Hepatocyte (in vitro differentiated cells): ENCODE measurements at regions not wholly inside any gene's neighbourhood (a gene's known extent, or its start where the extent isn't known, plus 50 kb on each side); places are given as distances from the start of the nearest gene placed in this dataset.

Experiments
- DNase-seq: peaks from one replicate; pipeline ENCODE4 v3.0.0-alpha.2; 2016; ENCODE audit warnings: low spot score
- H2AFZ ChIP-seq: fragments of 200-600 bp; sonication (generic); 2 replicates; pipeline ENCODE4 v1.6.0; 2016; ENCODE audit warnings: antibody characterized with exemption, mild to moderate bottlenecking
- H3K27ac ChIP-seq: fragments of 200-600 bp; sonication (generic); 2 replicates; pipeline ENCODE4 v1.5.1; 2016; ENCODE audit warnings: mild to moderate bottlenecking
- H3K27me3 ChIP-seq: fragments of 200-600 bp; sonication (generic); 2 replicates; pipeline ENCODE4 v1.6.1; 2016
- H3K36me3 ChIP-seq: fragments of 200-600 bp; sonication (generic); replicated peaks from 2 replicates; pipeline ENCODE4 v1.5.1; 2016; ENCODE audit warnings: low read depth; ENCODE audit not compliant: insufficient read depth
- H3K4me1 ChIP-seq: fragments of 200-600 bp; sonication (generic); 2 replicates; pipeline ENCODE4 v1.5.1; 2016; ENCODE audit warnings: mild to moderate bottlenecking, moderate library complexity; ENCODE audit not compliant: insufficient read depth
- H3K4me2 ChIP-seq: fragments of 200-600 bp; sonication (generic); 2 replicates; pipeline ENCODE4 v1.6.0; 2016
- H3K4me3 ChIP-seq: fragments of 200-600 bp; sonication (generic); 2 replicates; pipeline ENCODE4 v1.5.1; 2016; ENCODE audit warnings: mild to moderate bottlenecking
- H3K79me2 ChIP-seq: fragments of 200-600 bp; sonication (generic); 2 replicates; pipeline ENCODE4 v1.6.0; 2017; ENCODE audit warnings: mild to moderate bottlenecking
- H3K9me2 ChIP-seq: fragments of 200-600 bp; sonication (generic); replicated peaks from 2 replicates; pipeline ENCODE4 v1.6.0; 2017; ENCODE audit warnings: mild to moderate bottlenecking; ENCODE audit not compliant: insufficient read depth
- H3K9me3 ChIP-seq: fragments of 200-600 bp; sonication (generic); 2 replicates; pipeline ENCODE4 v1.5.1; 2016; ENCODE audit warnings: low read depth, mild to moderate bottlenecking
- H4K20me1 ChIP-seq: fragments of 200-600 bp; sonication (generic); 2 replicates; pipeline ENCODE4 v1.6.0; 2016; ENCODE audit warnings: mild to moderate bottlenecking; ENCODE audit not compliant: insufficient read depth, poor library complexity, severe bottlenecking
- EZH2 ChIP-seq: fragments of 200-600 bp; sonication (generic); IDR thresholded peaks from 2 replicates; pipeline ENCODE4 v1.6.1; 2016; ENCODE audit warnings: antibody characterized with exemption, mild to moderate bottlenecking, borderline replicate concordance
- EZH2phosphoT487 ChIP-seq: fragments of 200-600 bp; sonication (generic); IDR thresholded peaks from one replicate; pipeline ENCODE4 v1.6.1; 2018; ENCODE audit warnings: antibody characterized with exemption, mild to moderate bottlenecking, low read depth, moderate library complexity; ENCODE audit not compliant: unreplicated experiment, severe bottlenecking
- WGBS: methylation state at CpG from one replicate; pipeline ENCODE4 v1.1.6; 2016; ENCODE audit warnings: low lambda C conversion rate; ENCODE audit errors: missing lambda C conversion rate; 5-methylcytosine and 5-hydroxymethylcytosine counted together
- TF ChIP-seq, protein P1 (sequence below): fragments of 200-600 bp; sonication (generic); IDR thresholded peaks from 2 replicates; pipeline ENCODE4 v1.5.1; 2016; ENCODE audit warnings: antibody characterized with exemption, mild to moderate bottlenecking; ENCODE audit not compliant: poor library complexity

DNA sequence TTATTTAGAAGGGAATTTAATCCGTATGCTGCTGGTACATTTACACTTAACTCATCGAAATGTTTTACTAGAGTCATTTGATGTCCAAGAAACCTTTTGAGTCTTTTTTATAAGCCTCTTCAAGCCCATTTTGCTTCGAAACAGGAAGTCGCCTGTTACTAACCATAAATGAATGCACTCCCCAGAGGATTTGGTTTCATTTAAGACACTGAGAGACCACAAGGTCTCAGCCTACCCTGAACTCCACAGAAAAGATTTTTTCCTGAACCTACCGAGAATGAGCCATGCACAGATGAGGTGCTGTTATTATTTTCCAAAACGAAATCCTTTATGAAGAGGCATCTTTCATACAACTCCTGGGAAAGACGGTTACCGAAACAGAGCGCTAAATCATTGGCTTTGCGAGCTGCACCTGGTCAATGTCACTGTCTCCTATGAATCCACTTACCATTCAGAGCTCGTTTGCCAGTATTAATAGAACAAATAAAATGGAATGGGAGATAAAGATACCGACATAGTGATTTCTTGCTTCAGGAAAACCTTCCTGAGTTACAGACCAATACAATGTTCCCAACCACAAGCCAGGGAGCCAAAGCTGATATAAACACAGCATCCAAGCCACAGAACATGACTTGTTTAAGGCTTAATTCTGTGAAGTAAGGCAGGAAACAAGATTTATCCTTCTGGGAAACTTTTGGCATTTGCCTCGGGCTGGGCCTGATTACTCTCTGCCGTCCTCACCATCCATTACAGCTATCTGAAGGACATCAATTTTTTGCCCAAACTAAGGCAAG is 382.1 kb downstream of the OSR1 start:
- H3K4me1 ChIP-seq = peaks cover 22% of the 10 kb centered on the region
- no peaks in the 10 kb centered on the region for H3K36me3 ChIP-seq
- 47% methylated on average over 14 of the region's 14 CpGs for WGBS
- no peaks in the 10 kb centered on the region for H3K9me3 ChIP-seq
- no peaks in the 10 kb centered on the region for H4K20me1 ChIP-seq
- no peaks in the 10 kb centered on the region for H3K9me2 ChIP-seq
- H3K4me3 ChIP-seq = no peak overlapping the region
- DNase-seq = peak; percentile 41
- TF ChIP-seq EZH2phosphoT487 (no peak), EZH2 (no peak)
- TF ChIP-seq, protein P1, sequence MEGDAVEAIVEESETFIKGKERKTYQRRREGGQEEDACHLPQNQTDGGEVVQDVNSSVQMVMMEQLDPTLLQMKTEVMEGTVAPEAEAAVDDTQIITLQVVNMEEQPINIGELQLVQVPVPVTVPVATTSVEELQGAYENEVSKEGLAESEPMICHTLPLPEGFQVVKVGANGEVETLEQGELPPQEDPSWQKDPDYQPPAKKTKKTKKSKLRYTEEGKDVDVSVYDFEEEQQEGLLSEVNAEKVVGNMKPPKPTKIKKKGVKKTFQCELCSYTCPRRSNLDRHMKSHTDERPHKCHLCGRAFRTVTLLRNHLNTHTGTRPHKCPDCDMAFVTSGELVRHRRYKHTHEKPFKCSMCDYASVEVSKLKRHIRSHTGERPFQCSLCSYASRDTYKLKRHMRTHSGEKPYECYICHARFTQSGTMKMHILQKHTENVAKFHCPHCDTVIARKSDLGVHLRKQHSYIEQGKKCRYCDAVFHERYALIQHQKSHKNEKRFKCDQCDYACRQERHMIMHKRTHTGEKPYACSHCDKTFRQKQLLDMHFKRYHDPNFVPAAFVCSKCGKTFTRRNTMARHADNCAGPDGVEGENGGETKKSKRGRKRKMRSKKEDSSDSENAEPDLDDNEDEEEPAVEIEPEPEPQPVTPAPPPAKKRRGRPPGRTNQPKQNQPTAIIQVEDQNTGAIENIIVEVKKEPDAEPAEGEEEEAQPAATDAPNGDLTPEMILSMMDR = no peak
- H3K79me2 ChIP-seq = no peaks in the 10 kb centered on the region
- H3K27me3 ChIP-seq = no peaks in the 10 kb centered on the region
- peak overlapping the region; percentile 65 for H3K4me2 ChIP-seq
- H3K27ac ChIP-seq = peak overlapping the region; percentile 92
- no peak overlapping the region for H2AFZ ChIP-seq

DNA sequence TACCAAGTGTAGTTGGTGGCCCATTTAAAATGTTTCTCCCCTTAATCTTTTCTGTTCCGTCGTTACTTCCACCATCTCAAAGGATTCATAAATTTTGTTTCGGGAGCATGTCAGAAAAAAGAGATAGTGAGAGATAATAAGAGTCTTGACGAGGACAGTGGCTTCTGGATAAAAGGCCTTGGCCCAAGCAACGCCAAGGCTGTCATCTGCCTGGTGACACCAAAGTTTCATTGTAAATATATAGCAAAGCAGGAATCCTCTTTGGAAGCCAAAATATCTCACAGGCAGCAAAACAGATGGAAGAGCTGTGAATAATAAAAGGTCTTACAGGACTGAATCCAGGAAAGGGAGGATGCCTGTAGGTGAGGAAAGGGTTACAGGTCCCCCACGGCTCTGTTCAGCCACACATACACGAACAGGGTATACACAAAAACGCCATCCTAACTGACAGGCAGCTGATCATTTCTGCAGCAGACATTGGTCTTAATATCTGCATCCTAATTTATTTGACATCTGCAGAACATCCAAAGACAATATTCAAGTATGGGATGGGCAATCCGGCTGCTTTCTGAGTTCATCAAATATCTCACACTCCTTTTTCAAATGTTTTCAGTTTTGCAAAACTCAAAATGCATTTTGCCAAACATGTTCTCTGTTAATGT is 382.8 kb downstream of the OSR1 start:
- H3K4me2 ChIP-seq = peak overlapping the region; percentile 65

DNA sequence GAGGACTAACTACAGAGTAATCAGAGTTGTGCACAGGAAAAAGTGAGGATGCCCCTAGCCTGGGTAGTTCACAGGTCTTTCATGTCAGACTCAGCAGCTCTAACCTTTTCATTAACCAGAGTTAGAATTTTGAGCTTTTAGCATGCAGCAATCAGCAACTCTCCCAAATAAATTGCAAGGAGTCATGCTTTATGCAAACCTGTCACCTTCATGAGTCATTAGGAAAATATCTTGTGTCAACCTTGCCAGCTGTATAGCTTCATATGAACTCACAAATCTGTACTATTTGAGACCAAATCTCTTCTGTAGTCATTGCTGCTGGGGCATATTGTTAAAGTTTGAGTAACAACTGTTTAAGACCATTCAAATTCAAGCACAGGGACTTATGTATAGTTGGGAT is 382.3 kb upstream of the NT5C1B start:
- TF ChIP-seq EZH2 (no peak), EZH2phosphoT487 (no peak)
- TF ChIP-seq, protein P1 = no peak
- peaks cover 21% of the 10 kb centered on the region for H3K4me1 ChIP-seq
- no peaks in the 10 kb centered on the region for H3K36me3 ChIP-seq
- H3K79me2 ChIP-seq = no peaks in the 10 kb centered on the region
- H3K9me2 ChIP-seq = no peaks in the 10 kb centered on the region
- no peak overlapping the region for H3K4me2 ChIP-seq
- peak overlapping the region; percentile 5 for H3K27ac ChIP-seq
- no peaks in the 10 kb centered on the region for H3K27me3 ChIP-seq
- no peak for DNase-seq
- no peak overlapping the region for H3K4me3 ChIP-seq
- H4K20me1 ChIP-seq = no peaks in the 10 kb centered on the region
- H2AFZ ChIP-seq = no peak overlapping the region
- no peaks in the 10 kb centered on the region for H3K9me3 ChIP-seq

More for the DNA sequence above, 382.8 kb downstream of the OSR1 start:
- H3K4me1 ChIP-seq = peaks cover 29% of the 10 kb centered on the region
- H3K9me3 ChIP-seq = no peaks in the 10 kb centered on the region
- 42% methylated on average over 9 of the region's 9 CpGs for WGBS
- H3K27ac ChIP-seq = peak overlapping the region; percentile 92
- DNase-seq = peak; percentile 12
- H3K9me2 ChIP-seq = no peaks in the 10 kb centered on the region
- H4K20me1 ChIP-seq = no peaks in the 10 kb centered on the region
- H2AFZ ChIP-seq = no peak overlapping the region
- H3K4me3 ChIP-seq = no peak overlapping the region
- no peaks in the 10 kb centered on the region for H3K36me3 ChIP-seq
- no peaks in the 10 kb centered on the region for H3K79me2 ChIP-seq
- no peaks in the 10 kb centered on the region for H3K27me3 ChIP-seq
- TF ChIP-seq, protein P1 = no peak
- TF ChIP-seq EZH2phosphoT487 = no peak
- no peak for TF ChIP-seq EZH2
